GM18867 (cell line): ENCODE measurements at regions not wholly inside any gene's neighbourhood (a gene's known extent, or its start where the extent isn't known, plus 50 kb on each side); places are given as distances from the start of the nearest gene placed in this dataset.
"Not testable (repeated sequence)": the region's sequence is repeated elsewhere in the genome, so short reads cannot be mapped to it uniquely, and the experiment has no call there.

Source experiments
- ATAC-seq: cut with Tn5 transposase; IDR thresholded peaks from one replicate; pipeline ENCODE4 v1.9.1; 2021; ENCODE audit warnings: mild to moderate bottlenecking, moderate library complexity; ENCODE audit not compliant: unreplicated experiment

DNA sequence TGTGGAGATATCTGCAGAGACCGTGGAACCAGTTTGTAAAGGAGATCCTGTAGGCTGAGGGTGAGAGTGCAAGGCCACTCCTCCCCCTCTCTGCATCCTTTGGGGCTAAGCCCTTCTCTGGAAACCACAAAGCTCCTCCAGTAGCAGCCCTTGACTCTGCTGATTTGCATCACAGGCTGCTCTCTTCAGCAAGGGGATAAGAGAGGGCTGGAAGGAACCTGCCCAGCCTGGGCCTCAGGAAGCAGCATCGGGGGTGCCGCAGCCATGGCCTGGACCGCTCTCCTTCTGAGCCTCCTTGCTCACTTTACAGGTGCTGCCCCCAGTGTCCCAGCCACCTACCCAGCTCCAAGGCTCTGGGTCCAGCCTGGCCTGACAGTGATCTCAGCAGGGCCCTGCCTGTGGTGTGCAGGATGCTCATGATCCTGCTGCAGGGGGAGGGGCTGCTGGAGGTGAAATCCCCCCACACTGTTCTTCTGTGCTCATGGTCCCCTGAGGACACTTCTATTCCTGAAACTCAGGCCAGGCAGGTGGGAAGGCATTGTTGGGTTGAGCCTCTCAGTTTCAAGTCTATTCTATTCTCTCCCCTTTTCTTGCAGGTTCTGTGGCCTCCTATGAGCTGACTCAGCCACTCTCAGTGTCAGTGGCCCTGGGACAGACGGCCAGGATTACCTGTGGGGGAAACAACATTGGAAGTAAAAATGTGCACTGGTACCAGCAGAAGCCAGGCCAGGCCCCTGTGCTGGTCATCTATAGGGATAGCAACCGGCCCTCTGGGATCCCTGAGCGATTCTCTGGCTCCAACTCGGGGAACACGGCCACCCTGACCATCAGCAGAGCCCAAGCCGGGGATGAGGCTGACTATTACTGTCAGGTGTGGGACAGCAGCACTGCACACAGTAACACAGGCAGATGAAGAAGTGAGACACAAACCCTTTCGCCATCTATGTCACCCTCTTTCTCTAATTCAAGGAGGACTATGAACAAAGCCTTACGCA lies 68.5 kb upstream of the IGLL5 start:
- ATAC-seq, result peak; percentile 76

DNA sequence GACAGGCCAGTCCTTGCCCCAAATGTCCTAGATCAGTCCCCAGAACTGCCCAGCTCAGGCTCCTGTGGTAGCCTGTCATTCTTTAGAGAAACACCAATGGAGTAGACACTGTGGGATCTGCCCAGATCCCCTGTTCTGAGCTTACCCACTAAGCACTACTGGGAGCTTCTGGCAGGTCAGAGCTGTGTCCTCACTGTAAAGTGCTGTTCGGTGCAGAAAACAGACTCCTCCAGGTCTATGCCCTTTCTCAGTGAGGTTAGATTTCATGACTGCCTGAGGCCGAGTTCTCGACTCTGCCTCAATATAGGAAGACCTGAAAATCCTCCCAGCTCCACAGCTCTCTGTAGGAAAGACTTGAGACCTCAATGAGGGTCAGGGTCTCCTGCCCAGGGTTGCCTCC lies 67.5 kb upstream of the IGLL5 start:
- no peak for ATAC-seq

DNA sequence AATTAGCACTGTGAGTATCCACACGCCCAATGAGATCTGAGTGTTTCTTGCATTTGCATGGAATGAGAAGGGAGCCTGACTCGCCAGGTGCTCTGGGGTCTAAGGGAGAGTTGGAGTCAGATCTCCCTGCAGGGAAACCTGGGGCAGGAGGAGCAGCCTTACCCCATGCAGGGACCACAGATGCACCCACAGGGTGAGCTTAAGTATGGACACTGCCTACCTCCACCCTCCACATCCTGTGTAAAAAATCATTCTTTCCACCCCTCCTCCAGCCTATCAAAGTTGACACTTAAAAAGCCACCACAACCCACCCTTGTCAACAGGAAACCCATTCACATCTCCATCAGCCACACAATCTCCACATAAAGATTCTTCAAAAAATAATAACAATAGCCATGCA lies 67.0 kb upstream of the IGLL5 start:
- ATAC-seq, result no peak

DNA sequence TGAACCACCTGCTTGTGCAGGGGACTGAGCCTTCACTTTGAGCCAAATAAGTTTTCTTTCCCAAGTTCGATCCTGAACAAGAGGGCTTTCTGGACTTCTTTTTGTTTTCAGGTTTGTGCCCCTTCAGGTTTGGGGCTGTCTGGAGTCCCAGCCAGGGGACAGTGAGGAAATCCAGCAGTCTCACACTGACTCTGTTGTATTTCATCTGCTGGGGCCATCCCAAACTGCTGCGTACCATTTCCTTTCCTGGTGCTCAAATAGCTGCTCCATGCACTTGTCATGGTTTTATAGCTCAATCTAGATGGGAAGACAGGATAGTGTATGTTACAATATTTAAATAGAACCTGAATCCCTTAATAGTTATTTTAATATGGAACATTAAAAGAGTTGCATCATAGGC lies 66.3 kb upstream of the IGLL5 start:
- no peak for ATAC-seq

- ATAC-seq, result no peak
These were observed 65.5 kb upstream of the IGLL5 start for GRCh38 chr22:22822106-22822505.

GRCh38 chr22:22822553-22822952 lies 65.1 kb upstream of the IGLL5 start:
- ATAC-seq, result not testable (repeated sequence)

- no peak for ATAC-seq
These were observed 64.3 kb upstream of the IGLL5 start for GRCh38 chr22:22823131-22823810.

GRCh38 chr22:22824340-22825212 lies 63.0 kb upstream of the IGLL5 start:
- ATAC-seq, result no peak

- no peak for ATAC-seq
These were observed 62.4 kb upstream of the IGLL5 start for GRCh38 chr22:22825213-22825593.

GRCh38 chr22:22827187-22827939 lies 60.3 kb upstream of the IGLL5 start:
- ATAC-seq, result no peak

GRCh38 chr22:22830193-22830592 lies 57.4 kb upstream of the IGLL5 start:
- no peak for ATAC-seq

GRCh38 chr22:22830957-22831688 lies 56.5 kb upstream of the IGLL5 start:
- ATAC-seq, result no peak

GRCh38 chr22:22833059-22833458 lies 54.6 kb upstream of the IGLL5 start:
- ATAC-seq, result no peak

- ATAC-seq, result no peak
These were observed 54.1 kb upstream of the IGLL5 start for GRCh38 chr22:22833488-22833887.

GRCh38 chr22:22834204-22834603 lies 53.4 kb upstream of the IGLL5 start:
- no peak for ATAC-seq

GRCh38 chr22:22834783-22835182 lies 52.8 kb upstream of the IGLL5 start:
- ATAC-seq, result no peak

DNA sequence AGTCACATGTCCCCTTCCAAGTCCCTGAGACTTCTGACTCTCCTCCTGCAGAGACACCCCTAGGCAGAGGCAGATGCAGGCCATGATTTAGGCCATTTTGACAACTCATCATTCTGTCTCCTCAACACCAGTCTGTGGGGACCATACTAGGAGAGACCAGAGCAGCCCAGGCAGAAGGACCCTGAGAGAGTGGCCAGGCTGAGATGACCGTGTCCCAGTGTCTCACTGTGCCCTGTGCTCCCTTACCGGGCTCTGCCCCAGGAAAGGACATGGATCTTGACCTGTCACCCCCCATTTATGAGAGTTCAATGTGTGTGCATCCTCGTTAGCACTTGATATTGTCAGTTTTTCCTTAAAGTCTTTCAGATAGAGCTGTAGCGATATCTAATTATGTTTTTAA lies 52.4 kb upstream of the IGLL5 start:
- ATAC-seq, result no peak

DNA sequence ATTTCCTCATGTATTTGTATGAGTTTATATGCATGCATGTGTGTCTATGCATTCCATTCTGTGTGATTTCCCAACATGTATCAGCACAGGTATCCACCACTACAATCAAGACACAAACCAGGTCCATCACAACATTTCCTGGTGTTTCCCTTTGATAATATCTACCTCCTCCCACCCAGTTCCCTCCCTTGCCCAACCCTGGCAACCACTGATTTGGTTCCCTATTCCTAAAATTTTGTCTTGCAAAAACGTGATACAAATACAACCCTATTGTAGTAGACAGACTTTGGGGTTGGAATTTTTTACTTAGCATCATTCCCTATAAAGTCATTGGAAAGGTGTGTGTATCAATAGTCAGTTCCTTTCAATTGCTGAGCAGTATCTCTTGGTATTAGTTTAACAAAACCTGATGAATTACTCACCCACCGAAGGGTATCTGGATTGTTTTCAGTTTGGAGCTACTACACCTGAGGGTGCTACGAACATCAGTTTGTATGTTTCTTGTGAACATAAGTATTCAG lies 51.8 kb upstream of the IGLL5 start:
- no peak for ATAC-seq

GRCh38 chr22:22836635-22837034 lies 51.0 kb upstream of the IGLL5 start:
- ATAC-seq, result no peak
